ENCODE measurements at regions not wholly inside any gene's neighbourhood (a gene's known extent, or its start where the extent isn't known, plus 50 kb on each side); places are given as distances from the start of the nearest gene placed in this dataset.
"Not testable (repeated sequence)": the region's sequence is repeated elsewhere in the genome, so short reads cannot be mapped to it uniquely, and the experiment has no call there.

- DNase-seq (ENCODE audit: low read depth in 2 of 2) = peak in 1 of 2 donors; percentile 6
- H3K27me3 ChIP-seq (ENCODE audit: control insufficient read depth, insufficient read depth, low read length) = no peaks in the 10 kb centered on the region
- H3K27ac ChIP-seq (ENCODE audit: insufficient read depth, low read length) = no peak overlapping the region
- H2AFZ ChIP-seq (ENCODE audit: low read length) = no peak overlapping the region
- no peaks in the 10 kb centered on the region for H4K20me1 ChIP-seq (ENCODE audit: control insufficient read depth, extremely low read depth, insufficient read depth, low read length)
- no peak for TF ChIP-seq CTCF (conservative IDR thresholded peaks at IDR 0.05 in 1 of 2, IDR thresholded peaks at IDR 0.05 in 1 of 2; ENCODE audit: low read depth in 1 of 2, low read length in 2 of 2)
- no peak for TF ChIP-seq EZH2 (IDR thresholded peaks at IDR 0.05; ENCODE audit: low read length, missing control alignments)
- no peaks in the 10 kb centered on the region for H3K4me1 ChIP-seq (ENCODE audit: control insufficient read depth, extremely low read depth, insufficient read depth, low read length)
- no peak overlapping the region for H3K4me2 ChIP-seq (ENCODE audit: extremely low read depth, insufficient read depth, low read length)
- H3K4me3 ChIP-seq (replicated peaks in 1 of 4; ENCODE audit: control extremely low read depth in 1 of 4, insufficient read depth in 1 of 4, low read depth in 3 of 4, low read length in 4 of 4) = no peak overlapping the region
- H3K36me3 ChIP-seq (ENCODE audit: control insufficient read depth, insufficient read depth, low read length) = no peaks in the 10 kb centered on the region
- H3K9me3 ChIP-seq (ENCODE audit: control insufficient read depth, insufficient read depth, low read depth, low read length) = no peaks in the 10 kb centered on the region
- no peaks in the 10 kb centered on the region for H3K79me2 ChIP-seq (ENCODE audit: control insufficient read depth, insufficient read depth, low read length)
- no peak overlapping the region for H3K9ac ChIP-seq (ENCODE audit: insufficient read depth, low read length)
Measured at GRCh38 chr17:53765609-53766008, 57.1 kb upstream of the KIF2B start.

GRCh38 chr17:53765129-53765528 lies 57.6 kb upstream of the KIF2B start:
- Histone ChIP-seq H3K27me3 (ENCODE audit: control insufficient read depth, insufficient read depth, low read length) (no peaks in the 10 kb centered on the region), H3K27ac (ENCODE audit: insufficient read depth, low read length) (no peak overlapping the region), H3K9me3 (ENCODE audit: control insufficient read depth, insufficient read depth, low read depth, low read length) (no peaks in the 10 kb centered on the region), H3K4me2 (ENCODE audit: extremely low read depth, insufficient read depth, low read length) (no peak overlapping the region), H4K20me1 (ENCODE audit: control insufficient read depth, extremely low read depth, insufficient read depth, low read length) (no peaks in the 10 kb centered on the region), H2AFZ (ENCODE audit: low read length) (no peak overlapping the region), H3K36me3 (ENCODE audit: control insufficient read depth, insufficient read depth, low read length) (no peaks in the 10 kb centered on the region), H3K4me3 (replicated peaks in 1 of 4; ENCODE audit: control extremely low read depth in 1 of 4, insufficient read depth in 1 of 4, low read depth in 3 of 4, low read length in 4 of 4) (no peak overlapping the region), H3K9ac (ENCODE audit: insufficient read depth, low read length) (no peak overlapping the region), H3K79me2 (ENCODE audit: control insufficient read depth, insufficient read depth, low read length) (no peaks in the 10 kb centered on the region), H3K4me1 (ENCODE audit: control insufficient read depth, extremely low read depth, insufficient read depth, low read length) (no peaks in the 10 kb centered on the region)
- TF ChIP-seq CTCF (conservative IDR thresholded peaks at IDR 0.05 in 1 of 2, IDR thresholded peaks at IDR 0.05 in 1 of 2; ENCODE audit: low read depth in 1 of 2, low read length in 2 of 2) = no peak
- no peak for TF ChIP-seq EZH2 (IDR thresholded peaks at IDR 0.05; ENCODE audit: low read length, missing control alignments)
- no peak for DNase-seq (ENCODE audit: low read depth in 2 of 2)

GRCh38 chr17:53757559-53757958 lies 65.2 kb upstream of the KIF2B start:
- no peaks in the 10 kb centered on the region for H3K79me2 ChIP-seq (ENCODE audit: control insufficient read depth, insufficient read depth, low read length)
- TF ChIP-seq EZH2 (IDR thresholded peaks at IDR 0.05; ENCODE audit: low read length, missing control alignments) (no peak), CTCF (conservative IDR thresholded peaks at IDR 0.05 in 1 of 2, IDR thresholded peaks at IDR 0.05 in 1 of 2; ENCODE audit: low read depth in 1 of 2, low read length in 2 of 2) (no peak)
- H3K36me3 ChIP-seq (ENCODE audit: control insufficient read depth, insufficient read depth, low read length) = no peaks in the 10 kb centered on the region
- H3K27ac ChIP-seq (ENCODE audit: insufficient read depth, low read length) = no peak overlapping the region
- no peaks in the 10 kb centered on the region for H3K4me1 ChIP-seq (ENCODE audit: control insufficient read depth, extremely low read depth, insufficient read depth, low read length)
- H3K9ac ChIP-seq (ENCODE audit: insufficient read depth, low read length) = no peak overlapping the region
- H3K9me3 ChIP-seq (ENCODE audit: control insufficient read depth, insufficient read depth, low read depth, low read length) = no peaks in the 10 kb centered on the region
- no peak overlapping the region for H3K4me3 ChIP-seq (replicated peaks in 1 of 4; ENCODE audit: control extremely low read depth in 1 of 4, insufficient read depth in 1 of 4, low read depth in 3 of 4, low read length in 4 of 4)
- no peaks in the 10 kb centered on the region for H4K20me1 ChIP-seq (ENCODE audit: control insufficient read depth, extremely low read depth, insufficient read depth, low read length)
- no peak for DNase-seq (ENCODE audit: low read depth in 2 of 2)
- no peak overlapping the region for H2AFZ ChIP-seq (ENCODE audit: low read length)
- H3K27me3 ChIP-seq (ENCODE audit: control insufficient read depth, insufficient read depth, low read length) = no peaks in the 10 kb centered on the region
- no peak overlapping the region for H3K4me2 ChIP-seq (ENCODE audit: extremely low read depth, insufficient read depth, low read length)

GRCh38 chr17:53757116-53757515 lies 65.6 kb upstream of the KIF2B start:
- not testable (repeated sequence) for H4K20me1 ChIP-seq (ENCODE audit: control insufficient read depth, extremely low read depth, insufficient read depth, low read length); H3K4me1 ChIP-seq (ENCODE audit: control insufficient read depth, extremely low read depth, insufficient read depth, low read length); H3K9me3 ChIP-seq (ENCODE audit: control insufficient read depth, insufficient read depth, low read depth, low read length); DNase-seq (ENCODE audit: low read depth in 2 of 2); H3K4me2 ChIP-seq (ENCODE audit: extremely low read depth, insufficient read depth, low read length); H3K4me3 ChIP-seq (replicated peaks in 1 of 4; ENCODE audit: control extremely low read depth in 1 of 4, insufficient read depth in 1 of 4, low read depth in 3 of 4, low read length in 4 of 4); H3K36me3 ChIP-seq (ENCODE audit: control insufficient read depth, insufficient read depth, low read length); H3K27ac ChIP-seq (ENCODE audit: insufficient read depth, low read length); H3K9ac ChIP-seq (ENCODE audit: insufficient read depth, low read length); H2AFZ ChIP-seq (ENCODE audit: low read length); H3K79me2 ChIP-seq (ENCODE audit: control insufficient read depth, insufficient read depth, low read length); H3K27me3 ChIP-seq (ENCODE audit: control insufficient read depth, insufficient read depth, low read length)
